Nephron progenitor cell (in vitro differentiated cells): ENCODE measurements at regions not wholly inside any gene's neighbourhood (a gene's known extent, or its start where the extent isn't known, plus 50 kb on each side); places are given as distances from the start of the nearest gene placed in this dataset.

ENCODE experiments used
- DNase-seq: peaks from one replicate; pipeline ENCODE4 v3.0.0; 2021
- H3K27ac Mint-ChIP-seq: 2 replicates; pipeline ENCODE4 v1.8.0; 2021; ENCODE audit warnings: mild to moderate bottlenecking, moderate library complexity, mixed read lengths
- H3K27me3 Mint-ChIP-seq: 2 replicates; pipeline ENCODE4 v1.8.0; 2021; ENCODE audit warnings: mild to moderate bottlenecking, low read depth, mixed read lengths; ENCODE audit not compliant: poor library complexity
- H3K36me3 Mint-ChIP-seq: 2 replicates; pipeline ENCODE4 v1.8.0; 2021; ENCODE audit warnings: low read depth, mixed read lengths
- H3K4me1 Mint-ChIP-seq: 2 replicates; pipeline ENCODE4 v1.8.0; 2021; ENCODE audit warnings: mixed read lengths
- H3K4me3 Mint-ChIP-seq: 2 replicates; pipeline ENCODE4 v1.8.0; 2021; ENCODE audit warnings: mild to moderate bottlenecking, moderate library complexity, mixed read lengths
- H3K9me3 Mint-ChIP-seq: 2 replicates; pipeline ENCODE4 v1.8.0; 2021; ENCODE audit warnings: mild to moderate bottlenecking, moderate library complexity, mixed read lengths
- TF ChIP-seq, protein P1 (sequence below): fragments of 200-600 bp; sonication (generic); IDR thresholded peaks from 2 replicates; pipeline ENCODE4 v1.5.0; 2021; ENCODE audit warnings: antibody characterized with exemption

- Mint-ChIP-seq H3K27ac (no peak overlapping the region), H3K4me1 (peaks cover 10% of the 10 kb centered on the region), H3K9me3 (peaks cover 6% of the 10 kb centered on the region), H3K4me3 (no peak overlapping the region), H3K36me3 (no peaks in the 10 kb centered on the region), H3K27me3 (no peaks in the 10 kb centered on the region)
- no peak for DNase-seq
- TF ChIP-seq, protein P1, sequence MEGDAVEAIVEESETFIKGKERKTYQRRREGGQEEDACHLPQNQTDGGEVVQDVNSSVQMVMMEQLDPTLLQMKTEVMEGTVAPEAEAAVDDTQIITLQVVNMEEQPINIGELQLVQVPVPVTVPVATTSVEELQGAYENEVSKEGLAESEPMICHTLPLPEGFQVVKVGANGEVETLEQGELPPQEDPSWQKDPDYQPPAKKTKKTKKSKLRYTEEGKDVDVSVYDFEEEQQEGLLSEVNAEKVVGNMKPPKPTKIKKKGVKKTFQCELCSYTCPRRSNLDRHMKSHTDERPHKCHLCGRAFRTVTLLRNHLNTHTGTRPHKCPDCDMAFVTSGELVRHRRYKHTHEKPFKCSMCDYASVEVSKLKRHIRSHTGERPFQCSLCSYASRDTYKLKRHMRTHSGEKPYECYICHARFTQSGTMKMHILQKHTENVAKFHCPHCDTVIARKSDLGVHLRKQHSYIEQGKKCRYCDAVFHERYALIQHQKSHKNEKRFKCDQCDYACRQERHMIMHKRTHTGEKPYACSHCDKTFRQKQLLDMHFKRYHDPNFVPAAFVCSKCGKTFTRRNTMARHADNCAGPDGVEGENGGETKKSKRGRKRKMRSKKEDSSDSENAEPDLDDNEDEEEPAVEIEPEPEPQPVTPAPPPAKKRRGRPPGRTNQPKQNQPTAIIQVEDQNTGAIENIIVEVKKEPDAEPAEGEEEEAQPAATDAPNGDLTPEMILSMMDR: no peak
Observed at GRCh38 chr9:28272127-28272526, 698.8 kb upstream of the C9orf72 start.

DNA sequence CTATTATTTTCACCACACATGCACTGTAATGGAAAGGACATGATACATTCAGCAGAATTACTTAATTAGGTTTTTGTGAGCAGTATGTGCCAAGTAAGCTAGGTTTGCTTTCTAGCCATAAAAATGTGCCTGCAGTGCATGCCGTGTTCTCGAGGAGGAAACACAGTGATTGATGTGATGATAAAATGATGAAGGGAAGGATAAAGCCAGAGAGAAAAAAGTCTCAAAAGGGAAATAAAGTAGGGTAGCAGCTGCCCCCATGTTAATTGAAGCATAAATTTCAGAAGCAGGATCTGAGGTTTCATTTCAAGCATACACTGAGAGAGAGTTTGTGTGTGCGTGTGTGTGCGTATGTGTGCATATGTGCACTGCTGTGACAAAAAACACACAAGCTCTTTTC, 714.2 kb upstream of the C9orf72 start:
- no peak for DNase-seq
- no peak overlapping the region for H3K4me3 Mint-ChIP-seq
- no peaks in the 10 kb centered on the region for H3K36me3 Mint-ChIP-seq
- peaks cover 11% of the 10 kb centered on the region for H3K4me1 Mint-ChIP-seq
- H3K9me3 Mint-ChIP-seq: peaks cover 4% of the 10 kb centered on the region
- TF ChIP-seq, protein P1: no peak
- H3K27me3 Mint-ChIP-seq: peaks cover 10% of the 10 kb centered on the region
- H3K27ac Mint-ChIP-seq: no peak overlapping the region

- Mint-ChIP-seq H3K9me3 (peaks cover 4% of the 10 kb centered on the region), H3K27ac (no peak overlapping the region), H3K4me3 (no peak overlapping the region), H3K27me3 (peaks cover 8% of the 10 kb centered on the region), H3K36me3 (no peaks in the 10 kb centered on the region), H3K4me1 (peaks cover 11% of the 10 kb centered on the region)
- DNase-seq: no peak
- TF ChIP-seq, protein P1: no peak
Observed at GRCh38 chr9:28289746-28290145, 716.5 kb upstream of the C9orf72 start.

- DNase-seq: no peak
- H3K36me3 Mint-ChIP-seq: no peaks in the 10 kb centered on the region
- TF ChIP-seq, protein P1: no peak
- no peaks in the 10 kb centered on the region for H3K27me3 Mint-ChIP-seq
- peaks cover 1% of the 10 kb centered on the region for H3K4me1 Mint-ChIP-seq
- H3K4me3 Mint-ChIP-seq: no peak overlapping the region
- peaks cover 4% of the 10 kb centered on the region for H3K9me3 Mint-ChIP-seq
- no peak overlapping the region for H3K27ac Mint-ChIP-seq
Observed at GRCh38 chr9:28293369-28294090, 720.2 kb upstream of the C9orf72 start.

- H3K4me1 Mint-ChIP-seq: no peaks in the 10 kb centered on the region
- no peak for DNase-seq
- peaks cover 3% of the 10 kb centered on the region for H3K9me3 Mint-ChIP-seq
- H3K27ac Mint-ChIP-seq: no peak overlapping the region
- H3K36me3 Mint-ChIP-seq: no peaks in the 10 kb centered on the region
- TF ChIP-seq, protein P1: no peak
- no peaks in the 10 kb centered on the region for H3K27me3 Mint-ChIP-seq
- no peak overlapping the region for H3K4me3 Mint-ChIP-seq
Observed at GRCh38 chr9:28301281-28301680, 728.0 kb upstream of the C9orf72 start.

GRCh38 chr9:28317745-28318144, 744.5 kb upstream of the C9orf72 start:
- no peaks in the 10 kb centered on the region for H3K36me3 Mint-ChIP-seq
- H3K4me1 Mint-ChIP-seq: no peaks in the 10 kb centered on the region

More at GRCh38 chr9:28317745-28318144, 744.5 kb upstream of the C9orf72 start:
- H3K9me3 Mint-ChIP-seq: no peaks in the 10 kb centered on the region
- H3K27me3 Mint-ChIP-seq: no peaks in the 10 kb centered on the region
- no peak for DNase-seq
- no peak overlapping the region for H3K4me3 Mint-ChIP-seq
- H3K27ac Mint-ChIP-seq: no peak overlapping the region
- TF ChIP-seq, protein P1: no peak
